ENCODE measurements at regions not wholly inside any gene's neighbourhood (a gene's known extent, or its start where the extent isn't known, plus 50 kb on each side); places are given as distances from the start of the nearest gene placed in this dataset.
"Not testable (repeated sequence)": the region's sequence is repeated elsewhere in the genome, so short reads cannot be mapped to it uniquely, and the experiment has no call there.

DNA sequence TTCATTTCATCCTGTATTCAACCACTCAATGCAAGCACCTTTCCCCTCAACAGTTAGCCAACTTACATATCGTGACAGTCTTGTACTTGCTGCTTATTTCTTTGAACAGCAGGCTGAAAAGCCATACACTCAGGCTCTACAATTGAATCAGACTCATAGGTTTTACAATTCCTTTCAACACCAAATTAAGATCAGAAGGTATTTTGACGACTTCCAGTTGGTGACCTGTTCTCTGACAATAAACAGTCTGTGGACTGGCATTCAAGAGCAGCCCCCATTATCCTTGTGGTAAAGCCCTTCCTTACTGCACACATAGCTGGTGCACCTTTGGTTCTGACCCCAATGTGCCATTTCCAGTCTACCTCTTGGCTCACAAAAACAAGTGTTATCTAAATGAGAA is 140.0 kb upstream of the MB21D2 start:
- TF ChIP-seq, protein P1, sequence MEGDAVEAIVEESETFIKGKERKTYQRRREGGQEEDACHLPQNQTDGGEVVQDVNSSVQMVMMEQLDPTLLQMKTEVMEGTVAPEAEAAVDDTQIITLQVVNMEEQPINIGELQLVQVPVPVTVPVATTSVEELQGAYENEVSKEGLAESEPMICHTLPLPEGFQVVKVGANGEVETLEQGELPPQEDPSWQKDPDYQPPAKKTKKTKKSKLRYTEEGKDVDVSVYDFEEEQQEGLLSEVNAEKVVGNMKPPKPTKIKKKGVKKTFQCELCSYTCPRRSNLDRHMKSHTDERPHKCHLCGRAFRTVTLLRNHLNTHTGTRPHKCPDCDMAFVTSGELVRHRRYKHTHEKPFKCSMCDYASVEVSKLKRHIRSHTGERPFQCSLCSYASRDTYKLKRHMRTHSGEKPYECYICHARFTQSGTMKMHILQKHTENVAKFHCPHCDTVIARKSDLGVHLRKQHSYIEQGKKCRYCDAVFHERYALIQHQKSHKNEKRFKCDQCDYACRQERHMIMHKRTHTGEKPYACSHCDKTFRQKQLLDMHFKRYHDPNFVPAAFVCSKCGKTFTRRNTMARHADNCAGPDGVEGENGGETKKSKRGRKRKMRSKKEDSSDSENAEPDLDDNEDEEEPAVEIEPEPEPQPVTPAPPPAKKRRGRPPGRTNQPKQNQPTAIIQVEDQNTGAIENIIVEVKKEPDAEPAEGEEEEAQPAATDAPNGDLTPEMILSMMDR (IDR thresholded peaks at IDR 0.05; ENCODE audit: low read depth, low read length) = no peak
- TF ChIP-seq POLR2A (IDR thresholded peaks at IDR 0.05; ENCODE audit: extremely low read depth, insufficient read length) = no peak
- DNase-seq (ENCODE audit: low read depth) = no peak
- no peak overlapping the region for H3K4me3 ChIP-seq (ENCODE audit: low read depth, low read length)

GRCh38 chr3:193060748-193061546 is 143.3 kb upstream of the MB21D2 start:
- no peak overlapping the region for H3K4me3 ChIP-seq (ENCODE audit: low read depth, low read length)

GRCh38 chr3:193068365-193068764 is 150.7 kb upstream of the MB21D2 start:
- DNase-seq (ENCODE audit: low read depth) = no peak
- no peak for TF ChIP-seq MYC (IDR thresholded peaks at IDR 0.05; ENCODE audit: low read depth, low read length)
- no peak for TF ChIP-seq POLR2A (IDR thresholded peaks at IDR 0.05; ENCODE audit: extremely low read depth, insufficient read length)
- no peak for TF ChIP-seq MAX (IDR thresholded peaks at IDR 0.05; ENCODE audit: low read depth, low read length)
- TF ChIP-seq, protein P1 (IDR thresholded peaks at IDR 0.05; ENCODE audit: low read depth, low read length) = no peak
- H3K4me3 ChIP-seq (ENCODE audit: low read depth, low read length) = no peak overlapping the region

More at GRCh38 chr3:193060748-193061546, 143.3 kb upstream of the MB21D2 start:
- no peak for DNase-seq (ENCODE audit: low read depth)
- TF ChIP-seq POLR2A (IDR thresholded peaks at IDR 0.05; ENCODE audit: extremely low read depth, insufficient read length) (no peak), MAX (IDR thresholded peaks at IDR 0.05; ENCODE audit: low read depth, low read length) (no peak), MYC (IDR thresholded peaks at IDR 0.05; ENCODE audit: low read depth, low read length) (no peak)
- TF ChIP-seq, protein P1 (IDR thresholded peaks at IDR 0.05; ENCODE audit: low read depth, low read length) = no peak

GRCh38 chr3:193069732-193070131 is 152.1 kb upstream of the MB21D2 start:
- not testable (repeated sequence) for H3K4me3 ChIP-seq (ENCODE audit: low read depth, low read length); DNase-seq (ENCODE audit: low read depth)

- H3K4me3 ChIP-seq (ENCODE audit: low read depth, low read length) = no peak overlapping the region
- TF ChIP-seq MYC (IDR thresholded peaks at IDR 0.05; ENCODE audit: low read depth, low read length) (no peak), POLR2A (IDR thresholded peaks at IDR 0.05; ENCODE audit: extremely low read depth, insufficient read length) (no peak), MAX (IDR thresholded peaks at IDR 0.05; ENCODE audit: low read depth, low read length) (no peak)
- TF ChIP-seq, protein P1 (IDR thresholded peaks at IDR 0.05; ENCODE audit: low read depth, low read length) = no peak
- DNase-seq (ENCODE audit: low read depth) = no peak
Observed at GRCh38 chr3:193078996-193079753, 161.5 kb upstream of the MB21D2 start.

- no peak for DNase-seq (ENCODE audit: low read depth)
- TF ChIP-seq MYC (IDR thresholded peaks at IDR 0.05; ENCODE audit: low read depth, low read length) = no peak
- TF ChIP-seq, protein P1 (IDR thresholded peaks at IDR 0.05; ENCODE audit: low read depth, low read length) = no peak
- TF ChIP-seq MAX (IDR thresholded peaks at IDR 0.05; ENCODE audit: low read depth, low read length) = no peak
- TF ChIP-seq POLR2A (IDR thresholded peaks at IDR 0.05; ENCODE audit: extremely low read depth, insufficient read length) = no peak
- H3K4me3 ChIP-seq (ENCODE audit: low read depth, low read length) = no peak overlapping the region
Observed at GRCh38 chr3:193080821-193081365, 160.1 kb upstream of the PLAAT1 start.
